ENCODE measurements at regions not wholly inside any gene's neighbourhood (a gene's known extent, or its start where the extent isn't known, plus 50 kb on each side); places are given as distances from the start of the nearest gene placed in this dataset.

DNA sequence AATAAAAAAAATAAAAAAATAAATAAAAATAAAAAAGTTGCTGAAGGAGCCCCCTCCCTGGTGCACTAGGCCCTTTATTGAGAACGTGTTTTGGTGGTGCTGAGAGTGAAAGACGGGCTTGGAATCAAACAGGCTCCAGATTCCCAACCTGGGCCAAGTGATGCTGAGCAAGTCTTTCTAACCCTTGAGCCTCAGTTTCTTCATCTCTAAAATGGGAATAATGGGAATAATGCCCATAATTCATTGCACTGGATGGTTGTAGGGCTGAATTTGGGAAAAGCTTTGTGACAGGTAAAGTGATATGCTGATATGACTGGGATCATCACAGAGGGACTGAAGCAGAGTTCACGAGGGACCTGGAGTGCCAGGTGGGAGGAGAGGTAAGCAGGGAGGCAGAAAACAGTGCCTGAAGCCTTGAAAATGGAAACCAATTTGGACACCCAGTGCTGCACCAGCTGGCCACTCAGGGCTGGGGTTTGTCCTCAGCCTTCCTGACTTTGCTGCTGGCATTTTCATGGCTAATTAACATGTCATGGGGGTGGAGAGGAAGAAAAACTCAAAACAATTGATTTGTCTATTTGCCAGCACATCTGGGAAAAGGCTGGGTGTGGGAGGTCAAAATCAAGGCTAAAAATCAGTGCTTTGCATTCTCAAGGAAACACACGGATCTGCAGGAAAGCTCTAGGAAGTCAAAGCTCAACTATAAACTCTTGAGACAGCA is 241.3 kb downstream of the LOXHD1 start (continued):
- TF ChIP-seq, protein P1, sequence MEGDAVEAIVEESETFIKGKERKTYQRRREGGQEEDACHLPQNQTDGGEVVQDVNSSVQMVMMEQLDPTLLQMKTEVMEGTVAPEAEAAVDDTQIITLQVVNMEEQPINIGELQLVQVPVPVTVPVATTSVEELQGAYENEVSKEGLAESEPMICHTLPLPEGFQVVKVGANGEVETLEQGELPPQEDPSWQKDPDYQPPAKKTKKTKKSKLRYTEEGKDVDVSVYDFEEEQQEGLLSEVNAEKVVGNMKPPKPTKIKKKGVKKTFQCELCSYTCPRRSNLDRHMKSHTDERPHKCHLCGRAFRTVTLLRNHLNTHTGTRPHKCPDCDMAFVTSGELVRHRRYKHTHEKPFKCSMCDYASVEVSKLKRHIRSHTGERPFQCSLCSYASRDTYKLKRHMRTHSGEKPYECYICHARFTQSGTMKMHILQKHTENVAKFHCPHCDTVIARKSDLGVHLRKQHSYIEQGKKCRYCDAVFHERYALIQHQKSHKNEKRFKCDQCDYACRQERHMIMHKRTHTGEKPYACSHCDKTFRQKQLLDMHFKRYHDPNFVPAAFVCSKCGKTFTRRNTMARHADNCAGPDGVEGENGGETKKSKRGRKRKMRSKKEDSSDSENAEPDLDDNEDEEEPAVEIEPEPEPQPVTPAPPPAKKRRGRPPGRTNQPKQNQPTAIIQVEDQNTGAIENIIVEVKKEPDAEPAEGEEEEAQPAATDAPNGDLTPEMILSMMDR (IDR thresholded peaks at IDR 0.05) = no peak
- TF ChIP-seq TP53 (CRISPR knock-in tag; IDR thresholded peaks at IDR 0.05) (no peak), JUNB (IDR thresholded peaks at IDR 0.05) (no peak)

DNA sequence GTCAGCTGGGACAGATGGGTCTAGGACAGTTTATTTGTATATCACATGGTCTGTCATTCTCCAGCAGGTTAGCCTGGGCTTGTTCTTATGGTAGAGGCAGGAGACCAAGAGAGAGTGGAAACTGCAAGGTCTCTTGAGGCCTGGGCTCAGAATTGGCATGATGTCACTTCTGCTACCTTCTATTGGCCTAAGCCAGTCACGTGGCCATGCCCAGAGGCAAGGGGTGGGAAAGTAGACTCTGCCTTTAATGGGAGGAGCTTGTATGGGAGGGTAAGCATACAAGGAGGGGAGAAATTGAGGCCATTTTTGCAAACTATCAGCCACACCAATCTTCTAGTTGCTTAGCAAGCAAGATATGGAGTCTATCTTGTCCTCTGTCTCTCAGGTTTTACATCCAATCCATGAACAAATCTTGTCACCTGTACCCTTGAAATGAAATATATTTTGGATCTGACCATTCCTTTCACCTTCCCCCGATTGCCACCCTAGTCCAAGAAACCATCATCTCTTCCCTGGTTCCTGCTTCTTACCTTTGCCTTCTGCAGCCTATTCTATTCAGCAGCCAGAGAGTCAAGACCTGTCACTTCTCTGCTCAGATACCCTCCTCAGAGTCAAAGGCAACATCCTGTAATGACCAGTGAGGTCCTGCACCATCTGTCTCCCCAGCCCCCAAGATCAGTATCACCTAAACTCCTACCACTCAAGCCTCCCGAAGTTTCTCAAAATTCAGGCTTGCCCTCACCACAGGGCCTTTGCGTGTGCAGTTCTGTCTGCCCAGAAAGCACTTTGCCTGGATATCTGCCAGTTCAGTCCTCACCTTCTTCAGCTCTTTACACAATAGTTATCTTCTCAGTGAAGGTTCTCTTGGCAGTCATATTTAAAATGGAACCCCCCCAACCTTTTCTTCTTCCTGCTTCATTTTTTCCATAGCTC is 240.0 kb downstream of the LOXHD1 start:
- peak in 1 of 2 experiments; percentile 66; a peak in 3 of 6 replicates for ATAC-seq
- Histone ChIP-seq H3K9me3 (no peaks in the 10 kb centered on the region), H3K4me3 (no peak overlapping the region), H3K27ac (no peak overlapping the region), H3K4me1 (no peaks in the 10 kb centered on the region), H3K4me2 (no peak overlapping the region)
- 52% methylated on average over 4 of the region's 4 CpGs for WGBS (ENCODE audit: missing lambda C conversion rate)
- ChIA-PET POLR2A (no interaction called here), CTCF (interaction anchor here (1.3 kb wide), 1 partner anchor 8 kb away, joined by 5 read pairs; no protein-coding TSS in a partner anchor)
- FAIRE-seq = no peak
- TF ChIP-seq, protein P2, sequence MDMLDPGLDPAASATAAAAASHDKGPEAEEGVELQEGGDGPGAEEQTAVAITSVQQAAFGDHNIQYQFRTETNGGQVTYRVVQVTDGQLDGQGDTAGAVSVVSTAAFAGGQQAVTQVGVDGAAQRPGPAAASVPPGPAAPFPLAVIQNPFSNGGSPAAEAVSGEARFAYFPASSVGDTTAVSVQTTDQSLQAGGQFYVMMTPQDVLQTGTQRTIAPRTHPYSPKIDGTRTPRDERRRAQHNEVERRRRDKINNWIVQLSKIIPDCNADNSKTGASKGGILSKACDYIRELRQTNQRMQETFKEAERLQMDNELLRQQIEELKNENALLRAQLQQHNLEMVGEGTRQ (IDR thresholded peaks at IDR 0.05) = peak; percentile 60
- TF ChIP-seq JUN (IDR thresholded peaks at IDR 0.05) (no peak), BHLHE40 (IDR thresholded peaks at IDR 0.05; ENCODE audit: low read depth, low read length) (no peak)
- TF ChIP-seq, protein P3, sequence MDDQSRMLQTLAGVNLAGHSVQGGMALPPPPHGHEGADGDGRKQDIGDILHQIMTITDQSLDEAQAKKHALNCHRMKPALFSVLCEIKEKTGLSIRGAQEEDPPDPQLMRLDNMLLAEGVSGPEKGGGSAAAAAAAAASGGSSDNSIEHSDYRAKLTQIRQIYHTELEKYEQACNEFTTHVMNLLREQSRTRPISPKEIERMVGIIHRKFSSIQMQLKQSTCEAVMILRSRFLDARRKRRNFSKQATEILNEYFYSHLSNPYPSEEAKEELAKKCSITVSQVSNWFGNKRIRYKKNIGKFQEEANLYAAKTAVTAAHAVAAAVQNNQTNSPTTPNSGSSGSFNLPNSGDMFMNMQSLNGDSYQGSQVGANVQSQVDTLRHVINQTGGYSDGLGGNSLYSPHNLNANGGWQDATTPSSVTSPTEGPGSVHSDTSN (IDR thresholded peaks at IDR 0.05) = no peak
- TF ChIP-seq, protein P4, sequence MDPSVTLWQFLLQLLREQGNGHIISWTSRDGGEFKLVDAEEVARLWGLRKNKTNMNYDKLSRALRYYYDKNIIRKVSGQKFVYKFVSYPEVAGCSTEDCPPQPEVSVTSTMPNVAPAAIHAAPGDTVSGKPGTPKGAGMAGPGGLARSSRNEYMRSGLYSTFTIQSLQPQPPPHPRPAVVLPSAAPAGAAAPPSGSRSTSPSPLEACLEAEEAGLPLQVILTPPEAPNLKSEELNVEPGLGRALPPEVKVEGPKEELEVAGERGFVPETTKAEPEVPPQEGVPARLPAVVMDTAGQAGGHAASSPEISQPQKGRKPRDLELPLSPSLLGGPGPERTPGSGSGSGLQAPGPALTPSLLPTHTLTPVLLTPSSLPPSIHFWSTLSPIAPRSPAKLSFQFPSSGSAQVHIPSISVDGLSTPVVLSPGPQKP (IDR thresholded peaks at IDR 0.05; ENCODE audit: low read depth, low read length) = no peak
- TF ChIP-seq, protein P5, sequence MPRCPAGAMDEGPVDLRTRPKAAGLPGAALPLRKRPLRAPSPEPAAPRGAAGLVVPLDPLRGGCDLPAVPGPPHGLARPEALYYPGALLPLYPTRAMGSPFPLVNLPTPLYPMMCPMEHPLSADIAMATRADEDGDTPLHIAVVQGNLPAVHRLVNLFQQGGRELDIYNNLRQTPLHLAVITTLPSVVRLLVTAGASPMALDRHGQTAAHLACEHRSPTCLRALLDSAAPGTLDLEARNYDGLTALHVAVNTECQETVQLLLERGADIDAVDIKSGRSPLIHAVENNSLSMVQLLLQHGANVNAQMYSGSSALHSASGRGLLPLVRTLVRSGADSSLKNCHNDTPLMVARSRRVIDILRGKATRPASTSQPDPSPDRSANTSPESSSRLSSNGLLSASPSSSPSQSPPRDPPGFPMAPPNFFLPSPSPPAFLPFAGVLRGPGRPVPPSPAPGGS (IDR thresholded peaks at IDR 0.05) = no peak
- peak in 1 of 2 experiments; percentile 40 for DNase-seq (ENCODE audit: low read depth in 1 of 2, low spot score in 1 of 2)

DNA sequence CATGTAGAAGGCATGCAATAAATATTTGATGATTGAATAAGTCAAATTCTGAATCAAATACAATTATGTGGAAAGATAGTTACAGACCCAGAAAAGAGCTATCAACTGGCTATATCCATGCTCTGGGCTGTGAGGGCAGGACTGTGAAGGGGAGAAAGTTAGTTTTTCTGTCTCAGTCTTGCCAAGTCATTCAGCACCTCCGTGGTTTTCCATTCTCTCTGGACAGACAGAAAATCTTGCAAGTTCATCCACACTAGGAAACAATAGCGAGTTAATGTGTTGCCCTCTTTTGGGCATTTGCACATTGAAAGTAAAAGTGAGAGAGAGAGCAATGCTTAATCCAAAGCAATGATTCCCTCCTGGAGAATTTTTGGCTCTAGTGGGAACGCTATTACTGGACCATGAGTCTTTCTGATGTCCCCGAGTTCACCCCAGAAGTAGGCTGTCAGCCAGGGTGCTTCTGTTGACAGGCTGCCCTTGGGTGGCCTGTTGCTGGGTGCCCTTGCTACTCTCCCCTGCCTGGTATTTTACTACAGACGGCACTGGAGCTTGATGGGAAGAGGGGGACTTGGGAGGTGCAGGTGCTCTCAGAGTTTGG is 238.3 kb downstream of the LOXHD1 start:
- H3K4me1 ChIP-seq = no peaks in the 10 kb centered on the region
- CTCF ChIA-PET = interaction anchor here (1.1 to 1.3 kb wide), 2 partner anchors 125 to 138 kb away, joined by 3 read pairs; no protein-coding TSS in a partner anchor
- POLR2A ChIA-PET = no interaction called here
- no peak for FAIRE-seq
- ATAC-seq = peak in 1 of 2 experiments; percentile 30; a peak in 1 of 6 replicates
- no peak for DNase-seq (ENCODE audit: low read depth in 1 of 2, low spot score in 1 of 2)
- no peak overlapping the region for H3K4me2 ChIP-seq
- H3K9me3 ChIP-seq = no peaks in the 10 kb centered on the region
- no peak overlapping the region for H3K4me3 ChIP-seq
- 32% methylated on average over 4 of the region's 5 CpGs for WGBS (ENCODE audit: missing lambda C conversion rate)
- H3K27ac ChIP-seq = no peak overlapping the region
- TF ChIP-seq POLR2AphosphoS2 (conservative IDR thresholded peaks at IDR 0.05; ENCODE audit: low read length) (no peak), HDAC2 (IDR thresholded peaks at IDR 0.05) (no peak), MAFK (IDR thresholded peaks at IDR 0.05; ENCODE audit: partially characterized antibody) (no peak), RNF2 (IDR thresholded peaks at IDR 0.05; ENCODE audit: borderline replicate concordance, low read depth) (no peak), RAD21 (conservative IDR thresholded peaks at IDR 0.05 in 1 of 2, IDR thresholded peaks at IDR 0.05 in 1 of 2) (no peak), RARB (CRISPR knock-in tag; IDR thresholded peaks at IDR 0.05) (no peak)
- TF ChIP-seq, protein P5 (IDR thresholded peaks at IDR 0.05) = no peak
- TF ChIP-seq, protein P6, sequence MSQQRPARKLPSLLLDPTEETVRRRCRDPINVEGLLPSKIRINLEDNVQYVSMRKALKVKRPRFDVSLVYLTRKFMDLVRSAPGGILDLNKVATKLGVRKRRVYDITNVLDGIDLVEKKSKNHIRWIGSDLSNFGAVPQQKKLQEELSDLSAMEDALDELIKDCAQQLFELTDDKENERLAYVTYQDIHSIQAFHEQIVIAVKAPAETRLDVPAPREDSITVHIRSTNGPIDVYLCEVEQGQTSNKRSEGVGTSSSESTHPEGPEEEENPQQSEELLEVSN (IDR thresholded peaks at IDR 0.05; ENCODE audit: borderline replicate concordance, low read depth) = no peak
- TF ChIP-seq, protein P1 (IDR thresholded peaks at IDR 0.05) = no peak
- TF ChIP-seq, protein P7, sequence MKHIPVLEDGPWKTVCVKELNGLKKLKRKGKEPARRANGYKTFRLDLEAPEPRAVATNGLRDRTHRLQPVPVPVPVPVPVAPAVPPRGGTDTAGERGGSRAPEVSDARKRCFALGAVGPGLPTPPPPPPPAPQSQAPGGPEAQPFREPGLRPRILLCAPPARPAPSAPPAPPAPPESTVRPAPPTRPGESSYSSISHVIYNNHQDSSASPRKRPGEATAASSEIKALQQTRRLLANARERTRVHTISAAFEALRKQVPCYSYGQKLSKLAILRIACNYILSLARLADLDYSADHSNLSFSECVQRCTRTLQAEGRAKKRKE (CRISPR knock-in tag; IDR thresholded peaks at IDR 0.05; ENCODE audit: low read depth) = no peak

Data from A549 (cell line).